HEK293 (cell line): ENCODE measurements at regions not wholly inside any gene's neighbourhood (a gene's known extent, or its start where the extent isn't known, plus 50 kb on each side); places are given as distances from the start of the nearest gene placed in this dataset.

ENCODE experiments used
- GLIS1 ChIP-seq: fragments of 450-650 bp; formaldehyde crosslinking; IDR thresholded peaks from 2 replicates; pipeline ENCODE4 v1.5.1; 2016; ENCODE audit warnings: missing biosample characterization, missing genetic modification characterization
- HOXD13 ChIP-seq: sonication (generic); formaldehyde crosslinking; IDR thresholded peaks from 2 replicates; pipeline ENCODE4 v1.8.0; 2022; ENCODE audit warnings: missing genetic modification reagents, borderline replicate concordance
- SALL2 ChIP-seq: fragments of 450-650 bp; formaldehyde crosslinking; IDR thresholded peaks from 2 replicates; pipeline ENCODE4 v1.5.0; 2017; ENCODE audit warnings: missing biosample characterization, mild to moderate bottlenecking, missing genetic modification characterization, borderline replicate concordance
- ZNF121 ChIP-seq: fragments of 450-650 bp; formaldehyde crosslinking; IDR thresholded peaks from 2 replicates; pipeline ENCODE4 v1.5.1; 2016; ENCODE audit warnings: missing biosample characterization, missing genetic modification characterization
- ZNF23 ChIP-seq: fragments of 450-650 bp; formaldehyde crosslinking; IDR thresholded peaks from 2 replicates; pipeline ENCODE4 v1.5.1; 2016; ENCODE audit warnings: missing biosample characterization, missing genetic modification characterization, borderline replicate concordance
- ZNF529 ChIP-seq: fragments of 450-650 bp; formaldehyde crosslinking; IDR thresholded peaks from 2 replicates; pipeline ENCODE4 v1.5.1; 2017; ENCODE audit warnings: missing genetic modification characterization, missing biosample characterization; ENCODE audit not compliant: insufficient replicate concordance
- ZNF548 ChIP-seq: fragments of 450-650 bp; formaldehyde crosslinking; IDR thresholded peaks from 2 replicates; pipeline ENCODE4 v1.5.1; 2016; ENCODE audit warnings: missing biosample characterization, missing genetic modification characterization
- ZNF76 ChIP-seq: fragments of 450-650 bp; formaldehyde crosslinking; IDR thresholded peaks from 2 replicates; pipeline ENCODE4; 2016; ENCODE audit warnings: low read depth, missing biosample characterization, missing genetic modification characterization, borderline replicate concordance
- TF ChIP-seq, protein P1 (sequence below): fragments of 450-650 bp; formaldehyde crosslinking; IDR thresholded peaks from 2 replicates; pipeline ENCODE4 v1.5.1; 2016; ENCODE audit warnings: missing biosample characterization, missing genetic modification characterization
- TF ChIP-seq, protein P2 (sequence below): fragments of 450-650 bp; formaldehyde crosslinking; IDR thresholded peaks from 2 replicates; pipeline ENCODE4 v1.5.1; 2016; ENCODE audit warnings: missing biosample characterization, missing genetic modification characterization

DNA sequence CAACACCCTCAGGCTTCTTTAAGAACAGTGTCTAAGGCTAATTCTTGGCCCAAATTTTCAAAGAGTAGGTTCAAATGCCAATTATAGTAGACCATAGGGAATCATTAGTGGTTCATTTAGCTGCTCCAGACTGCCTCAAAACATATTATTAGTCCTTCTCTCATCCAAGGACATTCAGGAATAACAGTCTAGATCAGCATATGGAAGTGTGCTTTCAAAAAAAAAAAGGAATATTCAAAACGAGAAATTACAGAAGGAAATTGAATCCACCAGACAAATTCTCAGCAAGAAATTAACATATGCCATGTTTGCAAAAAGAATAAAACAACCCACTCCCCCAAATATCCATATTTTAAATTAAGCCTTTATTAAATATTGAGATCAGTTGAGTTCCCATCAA is 293.1 kb downstream of the SMARCA1 start:
- TF ChIP-seq, protein P1, sequence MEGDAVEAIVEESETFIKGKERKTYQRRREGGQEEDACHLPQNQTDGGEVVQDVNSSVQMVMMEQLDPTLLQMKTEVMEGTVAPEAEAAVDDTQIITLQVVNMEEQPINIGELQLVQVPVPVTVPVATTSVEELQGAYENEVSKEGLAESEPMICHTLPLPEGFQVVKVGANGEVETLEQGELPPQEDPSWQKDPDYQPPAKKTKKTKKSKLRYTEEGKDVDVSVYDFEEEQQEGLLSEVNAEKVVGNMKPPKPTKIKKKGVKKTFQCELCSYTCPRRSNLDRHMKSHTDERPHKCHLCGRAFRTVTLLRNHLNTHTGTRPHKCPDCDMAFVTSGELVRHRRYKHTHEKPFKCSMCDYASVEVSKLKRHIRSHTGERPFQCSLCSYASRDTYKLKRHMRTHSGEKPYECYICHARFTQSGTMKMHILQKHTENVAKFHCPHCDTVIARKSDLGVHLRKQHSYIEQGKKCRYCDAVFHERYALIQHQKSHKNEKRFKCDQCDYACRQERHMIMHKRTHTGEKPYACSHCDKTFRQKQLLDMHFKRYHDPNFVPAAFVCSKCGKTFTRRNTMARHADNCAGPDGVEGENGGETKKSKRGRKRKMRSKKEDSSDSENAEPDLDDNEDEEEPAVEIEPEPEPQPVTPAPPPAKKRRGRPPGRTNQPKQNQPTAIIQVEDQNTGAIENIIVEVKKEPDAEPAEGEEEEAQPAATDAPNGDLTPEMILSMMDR (tag by site-specific recombination) = no peak
- TF ChIP-seq ZNF76 (no peak), SALL2 (no peak), ZNF529 (tag by site-specific recombination) (no peak), ZNF121 (tag by site-specific recombination) (no peak), ZNF548 (no peak), GLIS1 (tag by site-specific recombination) (no peak), ZNF23 (tag by site-specific recombination) (no peak), HOXD13 (CRISPR knock-in tag) (no peak)
- TF ChIP-seq, protein P2, sequence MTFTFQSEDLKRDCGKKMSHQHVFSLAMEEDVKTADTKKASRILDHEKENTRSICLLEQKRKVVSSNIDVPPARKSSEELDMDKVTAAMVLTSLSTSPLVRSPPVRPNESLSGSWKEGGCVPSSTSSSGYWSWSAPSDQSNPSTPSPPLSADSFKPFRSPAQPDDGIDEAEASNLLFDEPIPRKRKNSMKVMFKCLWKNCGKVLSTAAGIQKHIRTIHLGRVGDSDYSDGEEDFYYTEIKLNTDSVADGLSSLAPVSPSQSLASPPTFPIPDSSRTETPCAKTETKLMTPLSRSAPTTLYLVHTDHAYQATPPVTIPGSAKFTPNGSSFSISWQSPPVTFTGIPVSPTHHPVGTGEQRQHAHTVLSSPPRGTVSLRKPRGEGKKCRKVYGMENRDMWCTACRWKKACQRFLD (tag by site-specific recombination) = no peak
